PC-3 (cell line): ENCODE measurements at regions not wholly inside any gene's neighbourhood (a gene's known extent, or its start where the extent isn't known, plus 50 kb on each side); places are given as distances from the start of the nearest gene placed in this dataset.

Experiments used
- ATAC-seq: fragments of 200-7000 bp; cut with Tn5 transposase; 2 replicates; pipeline ENCODE4 v1.9.1; 2020; ENCODE audit warnings: mild to moderate bottlenecking, moderate library complexity
- BruUV-seq: library from RNA; stranded (reverse); fragments of 400-500 nt; replicated peaks from 2 replicates; lab custom pipeline; 2021; lab: Mats Ljungman, UMichigan
- CTCF ChIA-PET: fragments of 300-600 bp; sonication (Branson Sonifier 250); formaldehyde crosslinking; loops from one replicate; lab custom pipeline; 2022; ENCODE audit warnings: antibody characterized with exemption; lab: Charles Lee
- POLR2A ChIA-PET: fragments of 300-600 bp; sonication (Branson Sonifier 250); formaldehyde crosslinking; loops from one replicate; lab custom pipeline; 2022; ENCODE audit warnings: antibody characterized with exemption; ENCODE audit not compliant: unreplicated experiment; lab: Charles Lee
- DNase-seq: peaks from one replicate; pipeline ENCODE4 v3.0.0-alpha.2; 2015
- H2AFZ ChIP-seq: fragments of 300-600 bp; sonication (generic); 2 replicates; pipeline ENCODE4 v1.6.0; 2016; ENCODE audit warnings: antibody characterized with exemption, low read length
- H3F3A ChIP-seq: fragments of 300-600 bp; sonication (generic); one replicate; pipeline ENCODE4 v1.6.0; 2017; ENCODE audit warnings: antibody characterized with exemption, low read length, control low read depth, mild to moderate bottlenecking; ENCODE audit not compliant: unreplicated experiment
- H3K27ac ChIP-seq: fragments of 300-600 bp; sonication (generic); 2 replicates; pipeline ENCODE4 v1.5.1; 2016; ENCODE audit warnings: mild to moderate bottlenecking, low read length
- H3K27me3 ChIP-seq: fragments of 300-600 bp; sonication (generic); 2 replicates; pipeline ENCODE4 v1.6.1; 2016; ENCODE audit warnings: low read length, mixed read lengths
- H3K36me3 ChIP-seq: fragments of 300-600 bp; sonication (generic); 2 replicates; pipeline ENCODE4 v1.6.1; 2016; ENCODE audit warnings: low read depth, mixed run types, low read length, mixed read lengths
- H3K4me1 ChIP-seq: fragments of 300-600 bp; sonication (generic); 2 replicates; pipeline ENCODE4 v1.5.1; 2016; ENCODE audit warnings: low read length; ENCODE audit not compliant: insufficient read depth
- H3K4me2 ChIP-seq: fragments of 300-600 bp; sonication (generic); 2 replicates; pipeline ENCODE4 v1.6.0; 2016; ENCODE audit warnings: low read length
- H3K4me3 ChIP-seq: fragments of 300-600 bp; sonication (generic); 2 replicates; pipeline ENCODE4 v1.5.1; 2016; ENCODE audit warnings: mild to moderate bottlenecking, low read length, mixed read lengths
- H3K79me2 ChIP-seq: fragments of 300-600 bp; sonication (generic); 2 replicates; pipeline ENCODE4 v1.6.1; 2017; ENCODE audit warnings: low read length, mixed read lengths
- H3K9ac ChIP-seq: fragments of 300-600 bp; sonication (generic); 2 replicates; pipeline ENCODE4 v1.6.0; 2016; ENCODE audit warnings: mild to moderate bottlenecking, low read length
- H3K9me2 ChIP-seq: fragments of 300-600 bp; sonication (generic); replicated peaks from 2 replicates; pipeline ENCODE4 v1.6.1; 2016; ENCODE audit warnings: mixed run types, low read length, mixed read lengths
- H3K9me3 ChIP-seq: fragments of 300-600 bp; sonication (generic); 2 replicates; pipeline ENCODE4 v1.6.1; 2016; ENCODE audit warnings: low read length, mixed read lengths
- H4K20me1 ChIP-seq: fragments of 300-600 bp; sonication (generic); 2 replicates; pipeline ENCODE4 v1.6.1; 2016; ENCODE audit warnings: low read length, mixed read lengths
- EZH2 ChIP-seq: fragments of 300-600 bp; sonication (generic); IDR thresholded peaks from one replicate; pipeline ENCODE4 v1.6.1; 2017; ENCODE audit warnings: antibody characterized with exemption, mild to moderate bottlenecking, low read length; ENCODE audit not compliant: unreplicated experiment
- EZH2phosphoT487 ChIP-seq: fragments of 300-600 bp; sonication (generic); IDR thresholded peaks from 2 replicates; pipeline ENCODE4 v1.6.1; 2018; ENCODE audit warnings: mild to moderate bottlenecking, antibody characterized with exemption, low read length, borderline replicate concordance
- intact Hi-C: fragments of 100-400 bp; cut with micrococcal nuclease; formaldehyde crosslinking; loops from 2 replicates; pipeline ENCODE4 v1.9.0; 2023
- TF ChIP-seq, protein P1 (sequence below): fragments of 300-600 bp; sonication (generic); conservative IDR thresholded peaks from 2 replicates; pipeline ENCODE4 v1.5.1; 2017; ENCODE audit warnings: antibody characterized with exemption, low read depth, mild to moderate bottlenecking, low read length

DNA sequence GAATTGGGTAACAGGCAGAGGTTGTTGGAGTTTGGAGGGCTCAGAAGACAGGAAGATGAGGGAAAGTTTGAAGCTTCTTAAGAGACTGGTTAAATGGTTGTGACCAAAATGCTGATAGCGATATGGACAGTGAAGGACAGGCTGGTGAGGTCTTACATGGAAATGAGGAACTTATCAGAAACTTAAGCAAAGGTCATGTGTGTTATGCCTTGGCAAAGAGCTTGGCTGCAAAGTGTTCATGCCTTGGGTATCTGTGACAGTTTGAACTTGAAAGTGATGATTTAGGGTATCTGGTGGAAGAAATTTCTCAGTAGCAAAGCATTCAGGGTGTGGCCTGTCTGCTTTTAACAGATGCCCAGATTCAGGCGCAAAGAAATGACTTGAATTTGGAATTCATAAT lies 64.5 kb upstream of the EEPD1 start:
- H3K4me3 ChIP-seq, result no peak overlapping the region

GRCh38 chr7:36088966-36089365 lies 64.1 kb upstream of the EEPD1 start:
- no peak overlapping the region for H2AFZ ChIP-seq
- no TSS peak for BruUV-seq
- no peaks in the 10 kb centered on the region for H3K79me2 ChIP-seq
- H3K27me3 ChIP-seq, result no peaks in the 10 kb centered on the region
- H3F3A ChIP-seq, result no peaks in the 10 kb centered on the region
- no peaks in the 10 kb centered on the region for H3K9me2 ChIP-seq
- H3K36me3 ChIP-seq, result no peaks in the 10 kb centered on the region
- DNase-seq (no peak), ATAC-seq (no peak)
- CTCF ChIA-PET, result no interaction called here
- no peak overlapping the region for H3K27ac ChIP-seq
- H3K9ac ChIP-seq, result no peak overlapping the region
- intact Hi-C loops, result no loop called here
- POLR2A ChIA-PET, result no interaction called here
- H3K9me3 ChIP-seq, result no peaks in the 10 kb centered on the region
- no peak overlapping the region for H3K4me3 ChIP-seq
- no peaks in the 10 kb centered on the region for H4K20me1 ChIP-seq
- H3K4me1 ChIP-seq, result no peaks in the 10 kb centered on the region
- H3K4me2 ChIP-seq, result no peak overlapping the region
- TF ChIP-seq, protein P1, sequence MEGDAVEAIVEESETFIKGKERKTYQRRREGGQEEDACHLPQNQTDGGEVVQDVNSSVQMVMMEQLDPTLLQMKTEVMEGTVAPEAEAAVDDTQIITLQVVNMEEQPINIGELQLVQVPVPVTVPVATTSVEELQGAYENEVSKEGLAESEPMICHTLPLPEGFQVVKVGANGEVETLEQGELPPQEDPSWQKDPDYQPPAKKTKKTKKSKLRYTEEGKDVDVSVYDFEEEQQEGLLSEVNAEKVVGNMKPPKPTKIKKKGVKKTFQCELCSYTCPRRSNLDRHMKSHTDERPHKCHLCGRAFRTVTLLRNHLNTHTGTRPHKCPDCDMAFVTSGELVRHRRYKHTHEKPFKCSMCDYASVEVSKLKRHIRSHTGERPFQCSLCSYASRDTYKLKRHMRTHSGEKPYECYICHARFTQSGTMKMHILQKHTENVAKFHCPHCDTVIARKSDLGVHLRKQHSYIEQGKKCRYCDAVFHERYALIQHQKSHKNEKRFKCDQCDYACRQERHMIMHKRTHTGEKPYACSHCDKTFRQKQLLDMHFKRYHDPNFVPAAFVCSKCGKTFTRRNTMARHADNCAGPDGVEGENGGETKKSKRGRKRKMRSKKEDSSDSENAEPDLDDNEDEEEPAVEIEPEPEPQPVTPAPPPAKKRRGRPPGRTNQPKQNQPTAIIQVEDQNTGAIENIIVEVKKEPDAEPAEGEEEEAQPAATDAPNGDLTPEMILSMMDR, result no peak
- TF ChIP-seq EZH2 (no peak), EZH2phosphoT487 (no peak)

More for the DNA sequence above, 64.5 kb upstream of the EEPD1 start:
- ATAC-seq, result no peak
- DNase-seq, result no peak
- Histone ChIP-seq H3K4me2 (no peak overlapping the region), H4K20me1 (no peaks in the 10 kb centered on the region), H3K4me1 (no peaks in the 10 kb centered on the region), H3K9me2 (no peaks in the 10 kb centered on the region), H3K27me3 (no peaks in the 10 kb centered on the region), H3K27ac (no peak overlapping the region), H2AFZ (no peak overlapping the region), H3F3A (no peaks in the 10 kb centered on the region), H3K9ac (no peak overlapping the region), H3K79me2 (no peaks in the 10 kb centered on the region), H3K9me3 (no peaks in the 10 kb centered on the region), H3K36me3 (no peaks in the 10 kb centered on the region)
- TF ChIP-seq, protein P1, result no peak
- TF ChIP-seq EZH2, result no peak
- TF ChIP-seq EZH2phosphoT487, result no peak
- intact Hi-C loops, result no loop called here
- ChIA-PET CTCF (no interaction called here), POLR2A (no interaction called here)
- no TSS peak for BruUV-seq

DNA sequence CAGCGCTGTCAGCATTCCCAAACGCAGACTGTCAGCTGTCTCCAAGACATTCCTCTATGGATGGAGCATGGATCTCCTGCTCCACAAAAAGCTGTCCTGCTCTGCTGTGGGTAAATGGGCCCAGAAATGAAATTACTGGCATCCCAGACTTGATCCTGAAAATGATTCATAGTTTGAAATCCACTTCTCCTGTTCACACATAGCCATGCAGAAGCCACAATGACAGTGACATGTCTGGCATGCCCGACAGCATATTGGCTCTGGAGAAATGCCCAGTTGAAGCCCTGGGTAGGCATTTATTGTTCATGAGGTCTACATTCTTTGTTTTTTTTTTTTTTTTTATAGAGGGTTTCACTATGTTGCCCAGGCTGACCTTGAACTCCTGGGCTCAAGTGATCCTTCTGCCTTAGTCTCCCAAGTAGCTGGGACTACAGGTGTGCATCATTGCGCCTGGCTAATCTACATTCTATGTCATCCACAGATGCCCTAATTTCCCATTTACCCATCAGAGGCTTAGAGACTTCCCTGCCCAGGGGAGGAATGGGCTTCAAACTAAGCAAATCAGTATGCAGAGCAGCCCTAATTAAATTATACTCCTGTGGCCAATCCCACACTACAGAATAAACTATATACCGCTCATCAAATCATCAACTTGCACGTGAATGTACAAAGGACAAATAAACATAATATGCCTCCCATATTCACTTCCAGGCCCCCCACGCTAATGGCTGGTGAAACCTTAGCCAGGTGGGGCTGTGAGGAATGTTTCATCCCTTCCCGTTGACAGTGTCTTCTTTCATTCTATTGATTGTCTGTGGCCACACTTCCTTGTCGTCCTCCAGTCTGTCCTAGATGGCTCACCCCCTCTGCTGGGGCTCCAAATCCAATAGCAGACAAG lies 61.8 kb upstream of the EEPD1 start:
- H3K4me1 ChIP-seq, result no peaks in the 10 kb centered on the region
- DNase-seq (peak; percentile 11), ATAC-seq (no peak)
- no TSS peak for BruUV-seq
- intact Hi-C loops, result no loop called here
- H3K79me2 ChIP-seq, result no peaks in the 10 kb centered on the region
- H3K36me3 ChIP-seq, result no peaks in the 10 kb centered on the region
- no peaks in the 10 kb centered on the region for H3K27me3 ChIP-seq
- no peak overlapping the region for H2AFZ ChIP-seq
- ChIA-PET POLR2A (no interaction called here), CTCF (no interaction called here)
- no peak overlapping the region for H3K9ac ChIP-seq
- no peak for TF ChIP-seq EZH2
- no peak for TF ChIP-seq EZH2phosphoT487
- H3K4me2 ChIP-seq, result no peak overlapping the region
- H3K9me3 ChIP-seq, result no peaks in the 10 kb centered on the region
- no peak overlapping the region for H3K27ac ChIP-seq
- H4K20me1 ChIP-seq, result no peaks in the 10 kb centered on the region
- no peaks in the 10 kb centered on the region for H3K9me2 ChIP-seq
- H3K4me3 ChIP-seq, result no peak overlapping the region
- no peaks in the 10 kb centered on the region for H3F3A ChIP-seq
